Bronchial epithelial cell (primary cell): ENCODE measurements at regions not wholly inside any gene's neighbourhood (a gene's known extent, or its start where the extent isn't known, plus 50 kb on each side); places are given as distances from the start of the nearest gene placed in this dataset.
"Not testable (repeated sequence)": the region's sequence is repeated elsewhere in the genome, so short reads cannot be mapped to it uniquely, and the experiment has no call there.

Experiments used
- DNase-seq: peaks from one replicate; pipeline ENCODE4 v3.0.0-alpha.2; 2010; ENCODE audit warnings: low read depth
- FAIRE-seq: peaks from 2 replicates; lab custom pipeline; 2011; peaks lifted over from hg19 to GRCh38; lab: Jason Lieb, UNC
- H3K27me3 ChIP-seq: 2 replicates; pipeline ENCODE4 v1.5.1; 2011; ENCODE audit warnings: low read length; ENCODE audit not compliant: control insufficient read depth, insufficient read depth
- H3K36me3 ChIP-seq: 2 replicates; pipeline ENCODE4 v1.5.1; 2011; ENCODE audit warnings: low read length; ENCODE audit not compliant: control insufficient read depth, insufficient read depth
- H3K4me3 ChIP-seq: 2 replicates; pipeline ENCODE4 v1.5.1; 2011; ENCODE audit warnings: mild to moderate bottlenecking, low read depth, low read length, control low read depth
- CTCF ChIP-seq: IDR thresholded peaks from 2 replicates; pipeline ENCODE4 v1.5.1; 2011; ENCODE audit warnings: mild to moderate bottlenecking, moderate library complexity, low read length, control low read depth, inconsistent platforms; ENCODE audit not compliant: insufficient read depth, severe bottlenecking

- no peak for TF ChIP-seq CTCF
- Histone ChIP-seq H3K27me3 (no peaks in the 10 kb centered on the region), H3K36me3 (no peaks in the 10 kb centered on the region), H3K4me3 (no peak overlapping the region)
- DNase-seq: peak; percentile 2
- no peak for FAIRE-seq
Measured at GRCh38 chr2:126952216-126952615, 53.5 kb downstream of the TEX51 start.

GRCh38 chr2:126953483-126953882 lies 54.8 kb downstream of the TEX51 start:
- H3K4me3 ChIP-seq: no peak overlapping the region
- no peaks in the 10 kb centered on the region for H3K36me3 ChIP-seq
- DNase-seq (no peak), FAIRE-seq (no peak)
- no peaks in the 10 kb centered on the region for H3K27me3 ChIP-seq
- no peak for TF ChIP-seq CTCF

GRCh38 chr2:126954831-126955230 lies 56.1 kb downstream of the TEX51 start:
- Histone ChIP-seq H3K27me3 (no peaks in the 10 kb centered on the region), H3K4me3 (no peak overlapping the region), H3K36me3 (no peaks in the 10 kb centered on the region)
- no peak for TF ChIP-seq CTCF
- DNase-seq: no peak
- FAIRE-seq: no peak

GRCh38 chr2:126956773-126957172 lies 58.1 kb downstream of the TEX51 start:
- not testable (repeated sequence) for FAIRE-seq, H3K36me3 ChIP-seq, H3K27me3 ChIP-seq, DNase-seq, H3K4me3 ChIP-seq

- no peak for FAIRE-seq
- Histone ChIP-seq H3K27me3 (no peaks in the 10 kb centered on the region), H3K4me3 (no peak overlapping the region), H3K36me3 (no peaks in the 10 kb centered on the region)
- TF ChIP-seq CTCF: no peak
- no peak for DNase-seq
Measured at GRCh38 chr2:126963390-126963789, 64.7 kb downstream of the TEX51 start.

GRCh38 chr2:126966601-126967000 lies 67.9 kb downstream of the TEX51 start:
- DNase-seq: no peak
- no peak for FAIRE-seq
- TF ChIP-seq CTCF: no peak
- Histone ChIP-seq H3K4me3 (no peak overlapping the region), H3K27me3 (no peaks in the 10 kb centered on the region), H3K36me3 (no peaks in the 10 kb centered on the region)

- no peaks in the 10 kb centered on the region for H3K36me3 ChIP-seq
- no peak for TF ChIP-seq CTCF
- H3K4me3 ChIP-seq: no peak overlapping the region
- peaks cover 4% of the 10 kb centered on the region for H3K27me3 ChIP-seq
- DNase-seq (no peak), FAIRE-seq (no peak)
Measured at GRCh38 chr2:126970583-126970982, 71.9 kb downstream of the TEX51 start.
